Keratinocyte (primary cell): ENCODE measurements at regions not wholly inside any gene's neighbourhood (a gene's known extent, or its start where the extent isn't known, plus 50 kb on each side); places are given as distances from the start of the nearest gene placed in this dataset.

Source experiments
- DNase-seq: peaks from one replicate; pipeline ENCODE4 v3.0.0-alpha.2; 2011; ENCODE audit warnings: low read depth, missing footprints, low spot score
- FAIRE-seq: peaks from 2 replicates; lab custom pipeline; 2011; peaks lifted over from hg19 to GRCh38; lab: Jason Lieb, UNC
- H2AFZ ChIP-seq: 2 replicates; pipeline ENCODE4 v1.6.0; 2012; ENCODE audit warnings: low read length, control low read depth, inconsistent platforms; ENCODE audit not compliant: control insufficient read depth
- H3K27ac ChIP-seq: 2 replicates; pipeline ENCODE4 v1.5.1; 2011; ENCODE audit warnings: low read length; ENCODE audit not compliant: control insufficient read depth, insufficient read depth
- H3K27me3 ChIP-seq: 3 replicates; pipeline ENCODE4 v1.6.0; 2011; ENCODE audit warnings: low read length; ENCODE audit not compliant: control insufficient read depth, insufficient read depth; ENCODE audit errors: extremely low read depth
- H3K36me3 ChIP-seq, 2 experiments: 2 replicates in 1 of 2; 3 replicates in 1 of 2; pipeline ENCODE4 v1.5.1; 2011; ENCODE audit warnings: low read length in 2 of 2, mild to moderate bottlenecking in 1 of 2; ENCODE audit not compliant: control insufficient read depth in 2 of 2, insufficient read depth in 2 of 2; ENCODE audit errors: extremely low read depth in 1 of 2
- H3K4me1 ChIP-seq: 3 replicates; pipeline ENCODE4 v1.5.1; 2011; ENCODE audit warnings: low read length; ENCODE audit not compliant: control insufficient read depth, insufficient read depth; ENCODE audit errors: extremely low read depth
- H3K4me2 ChIP-seq: 3 replicates; pipeline ENCODE4 v1.6.0; 2011; ENCODE audit warnings: low read depth, low read length; ENCODE audit not compliant: control insufficient read depth, insufficient read depth; ENCODE audit errors: extremely low read depth
- H3K4me3 ChIP-seq, 3 experiments: fragments of 200-600 bp in 1 of 3; sonication (generic) in 1 of 3; 2 replicates in 2 of 3; 3 replicates in 1 of 3; pipeline ENCODE4 v1.5.1; 2011 to 2016; ENCODE audit warnings: low read length in 3 of 3, mild to moderate bottlenecking in 3 of 3, control low read depth in 2 of 3, inconsistent platforms in 1 of 3, low read depth in 1 of 3, mixed read lengths in 1 of 3, mixed run types in 1 of 3, moderate library complexity in 1 of 3; ENCODE audit not compliant: control insufficient read depth in 2 of 3, insufficient read depth in 2 of 3; ENCODE audit errors: extremely low read depth in 1 of 3
- H3K79me2 ChIP-seq: 2 replicates; pipeline ENCODE4 v1.6.0; 2012; ENCODE audit warnings: low read length; ENCODE audit not compliant: control insufficient read depth, insufficient read depth
- H3K9ac ChIP-seq: 3 replicates; pipeline ENCODE4 v1.6.0; 2011; ENCODE audit warnings: low read length; ENCODE audit not compliant: control insufficient read depth, insufficient read depth; ENCODE audit errors: extremely low read depth
- H3K9me1 ChIP-seq: 3 replicates; pipeline ENCODE4 v1.6.0; 2011; ENCODE audit warnings: low read length; ENCODE audit not compliant: control insufficient read depth, insufficient read depth; ENCODE audit errors: extremely low read depth
- H3K9me3 ChIP-seq: 2 replicates; pipeline ENCODE4 v1.5.1; 2012; ENCODE audit warnings: low read depth, low read length; ENCODE audit not compliant: control insufficient read depth
- H4K20me1 ChIP-seq: 3 replicates; pipeline ENCODE4 v1.6.0; 2011; ENCODE audit warnings: low read length; ENCODE audit not compliant: control insufficient read depth, insufficient read depth; ENCODE audit errors: extremely low read depth
- CTCF ChIP-seq, 3 experiments: IDR thresholded peaks in 1 of 3; conservative IDR thresholded peaks in 1 of 3; optimal IDR thresholded peaks in 1 of 3; 2 replicates in 2 of 3; 3 replicates in 1 of 3; pipeline versions ENCODE3 to v1.5.1; 2011; ENCODE audit warnings: low read length in 3 of 3, mild to moderate bottlenecking in 3 of 3, moderate library complexity in 2 of 3, control low read depth in 1 of 3, inconsistent platforms in 1 of 3; ENCODE audit not compliant: insufficient read depth in 2 of 3; ENCODE audit errors: extremely low read depth in 1 of 3
- EZH2 ChIP-seq: IDR thresholded peaks from one replicate; pipeline ENCODE4 v1.6.1; 2012; ENCODE audit warnings: inconsistent platforms, mild to moderate bottlenecking, low read length, moderate library complexity
- dilution Hi-C: fragments of 300-500 bp; cut with MboI; formaldehyde crosslinking; loops from one replicate; pipeline ENCODE4 v1.7.0; 2020; ENCODE audit warnings: low sequenced_read_pairs; ENCODE audit not compliant: extremely low pct_ligation_motif_present

GRCh38 chr11:92008249-92008648 lies 216.4 kb upstream of the FAT3 start:
- dilution Hi-C loops: no loop called here
- no peak overlapping the region for H3K27ac ChIP-seq
- FAIRE-seq: no peak

GRCh38 chr11:92002568-92002967 lies 222.1 kb upstream of the FAT3 start:
- Histone ChIP-seq H3K36me3 (no peaks in the 10 kb centered on the region), H3K9ac (no peak overlapping the region), H3K9me1 (no peaks in the 10 kb centered on the region), H3K4me2 (no peak overlapping the region), H3K27me3 (no peaks in the 10 kb centered on the region), H3K4me3 (no peak overlapping the region), H3K4me1 (no peaks in the 10 kb centered on the region), H4K20me1 (no peaks in the 10 kb centered on the region), H3K27ac (no peak overlapping the region), H2AFZ (no peak overlapping the region), H3K9me3 (no peaks in the 10 kb centered on the region), H3K79me2 (no peaks in the 10 kb centered on the region)
- dilution Hi-C loops: no loop called here
- DNase-seq: no peak
- FAIRE-seq: no peak
- TF ChIP-seq EZH2 (no peak), CTCF (optimal IDR thresholded peaks at IDR 0.05 in 1 of 3, IDR thresholded peaks at IDR 0.05 in 1 of 3, conservative IDR thresholded peaks at IDR 0.05 in 1 of 3; ENCODE audit: extremely low read depth in 1 of 3, insufficient read depth in 2 of 3, low read length in 3 of 3) (no peak)

More at GRCh38 chr11:92008249-92008648, 216.4 kb upstream of the FAT3 start:
- Histone ChIP-seq H3K4me1 (no peaks in the 10 kb centered on the region), H2AFZ (no peak overlapping the region), H3K9me1 (no peaks in the 10 kb centered on the region), H3K4me3 (no peak overlapping the region), H3K9ac (no peak overlapping the region), H3K27me3 (no peaks in the 10 kb centered on the region), H3K79me2 (no peaks in the 10 kb centered on the region), H4K20me1 (no peaks in the 10 kb centered on the region), H3K4me2 (no peak overlapping the region), H3K9me3 (no peaks in the 10 kb centered on the region), H3K36me3 (no peaks in the 10 kb centered on the region)
- no peak for DNase-seq
- TF ChIP-seq EZH2 (no peak), CTCF (optimal IDR thresholded peaks at IDR 0.05 in 1 of 3, IDR thresholded peaks at IDR 0.05 in 1 of 3, conservative IDR thresholded peaks at IDR 0.05 in 1 of 3; ENCODE audit: extremely low read depth in 1 of 3, insufficient read depth in 2 of 3, low read length in 3 of 3) (no peak)
